ENCODE measurements at regions not wholly inside any gene's neighbourhood (a gene's known extent, or its start where the extent isn't known, plus 50 kb on each side); places are given as distances from the start of the nearest gene placed in this dataset.

- TF ChIP-seq, protein P1, sequence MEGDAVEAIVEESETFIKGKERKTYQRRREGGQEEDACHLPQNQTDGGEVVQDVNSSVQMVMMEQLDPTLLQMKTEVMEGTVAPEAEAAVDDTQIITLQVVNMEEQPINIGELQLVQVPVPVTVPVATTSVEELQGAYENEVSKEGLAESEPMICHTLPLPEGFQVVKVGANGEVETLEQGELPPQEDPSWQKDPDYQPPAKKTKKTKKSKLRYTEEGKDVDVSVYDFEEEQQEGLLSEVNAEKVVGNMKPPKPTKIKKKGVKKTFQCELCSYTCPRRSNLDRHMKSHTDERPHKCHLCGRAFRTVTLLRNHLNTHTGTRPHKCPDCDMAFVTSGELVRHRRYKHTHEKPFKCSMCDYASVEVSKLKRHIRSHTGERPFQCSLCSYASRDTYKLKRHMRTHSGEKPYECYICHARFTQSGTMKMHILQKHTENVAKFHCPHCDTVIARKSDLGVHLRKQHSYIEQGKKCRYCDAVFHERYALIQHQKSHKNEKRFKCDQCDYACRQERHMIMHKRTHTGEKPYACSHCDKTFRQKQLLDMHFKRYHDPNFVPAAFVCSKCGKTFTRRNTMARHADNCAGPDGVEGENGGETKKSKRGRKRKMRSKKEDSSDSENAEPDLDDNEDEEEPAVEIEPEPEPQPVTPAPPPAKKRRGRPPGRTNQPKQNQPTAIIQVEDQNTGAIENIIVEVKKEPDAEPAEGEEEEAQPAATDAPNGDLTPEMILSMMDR (conservative IDR thresholded peaks at IDR 0.05): no peak
- TF ChIP-seq EZH2 (IDR thresholded peaks at IDR 0.05; ENCODE audit: low read depth): no peak
These were observed 144.7 kb upstream of the SOX9 start for GRCh38 chr17:71976011-71976649.

Measured in PC-9 (cell line).